Neural cell (in vitro differentiated cells): ENCODE measurements at regions not wholly inside any gene's neighbourhood (a gene's known extent, or its start where the extent isn't known, plus 50 kb on each side); places are given as distances from the start of the nearest gene placed in this dataset.
"Not testable (repeated sequence)": the region's sequence is repeated elsewhere in the genome, so short reads cannot be mapped to it uniquely, and the experiment has no call there.

ENCODE experiments used
- EP300 ChIP-seq: fragments of 450-650 bp; conservative IDR thresholded peaks from 2 replicates; pipeline ENCODE4 v1.6.1; 2014; ENCODE audit warnings: antibody characterized with exemption, mild to moderate bottlenecking, moderate library complexity; ENCODE audit not compliant: poor library complexity, severe bottlenecking
- EZH2 ChIP-seq: fragments of 200-600, 300-800 bp; shearing (Covaris generic), sonication (generic); IDR thresholded peaks from 2 replicates; pipeline ENCODE4 v1.6.1; 2014; ENCODE audit warnings: antibody characterized with exemption, low read length, borderline replicate concordance, mild to moderate bottlenecking; ENCODE audit not compliant: insufficient read depth, poor library complexity, severe bottlenecking
- MXI1 ChIP-seq: fragments of 450-650 bp; conservative IDR thresholded peaks from 2 replicates; pipeline ENCODE4 v1.6.1; 2014; ENCODE audit warnings: antibody characterized with exemption, mild to moderate bottlenecking; ENCODE audit not compliant: poor library complexity, severe bottlenecking
- POLR2AphosphoS5 ChIP-seq: IDR thresholded peaks from 2 replicates; pipeline ENCODE4 v1.6.1; 2012
- RAD21 ChIP-seq: fragments of 450-650 bp; conservative IDR thresholded peaks from 2 replicates; pipeline ENCODE4 v1.6.1; 2014; ENCODE audit warnings: antibody characterized with exemption, mild to moderate bottlenecking, moderate library complexity
- SMC3 ChIP-seq: fragments of 450-650 bp; conservative IDR thresholded peaks from 2 replicates; pipeline ENCODE4 v1.6.1; 2014; ENCODE audit warnings: antibody characterized with exemption, mild to moderate bottlenecking, moderate library complexity; ENCODE audit not compliant: poor library complexity
- TAF1 ChIP-seq: IDR thresholded peaks from 2 replicates; pipeline ENCODE4 v1.6.1; 2012; ENCODE audit warnings: low read depth
- TF ChIP-seq, protein P1 (sequence below): fragments of 450-650 bp; IDR thresholded peaks from 2 replicates; pipeline ENCODE4 v1.5.1; 2014; ENCODE audit warnings: antibody characterized with exemption, mild to moderate bottlenecking, moderate library complexity; ENCODE audit not compliant: poor library complexity, severe bottlenecking
- TF ChIP-seq, protein P2 (sequence below): IDR thresholded peaks from 2 replicates; pipeline ENCODE4 v1.6.1; 2012; ENCODE audit warnings: borderline replicate concordance

DNA sequence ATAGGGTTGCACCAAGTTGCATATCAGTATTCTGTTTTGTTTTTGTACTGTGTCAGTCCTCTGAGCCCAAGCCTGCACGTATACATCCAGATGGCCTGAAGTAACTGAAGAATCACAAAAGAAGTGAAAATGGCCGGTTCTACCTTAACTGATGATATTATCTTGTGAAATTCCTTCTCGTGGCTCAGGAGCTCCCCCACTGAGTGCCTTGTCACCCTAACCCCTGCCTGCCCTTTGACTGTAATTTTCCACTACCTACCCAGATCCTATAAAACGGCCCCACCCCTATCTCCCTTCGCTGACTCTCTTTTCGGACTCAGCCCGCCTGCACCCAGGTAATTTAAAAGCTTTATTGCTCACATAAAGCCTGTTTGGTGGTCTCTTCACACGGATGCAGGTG, 924.1 kb upstream of the CELF4 start:
- TF ChIP-seq, protein P1, sequence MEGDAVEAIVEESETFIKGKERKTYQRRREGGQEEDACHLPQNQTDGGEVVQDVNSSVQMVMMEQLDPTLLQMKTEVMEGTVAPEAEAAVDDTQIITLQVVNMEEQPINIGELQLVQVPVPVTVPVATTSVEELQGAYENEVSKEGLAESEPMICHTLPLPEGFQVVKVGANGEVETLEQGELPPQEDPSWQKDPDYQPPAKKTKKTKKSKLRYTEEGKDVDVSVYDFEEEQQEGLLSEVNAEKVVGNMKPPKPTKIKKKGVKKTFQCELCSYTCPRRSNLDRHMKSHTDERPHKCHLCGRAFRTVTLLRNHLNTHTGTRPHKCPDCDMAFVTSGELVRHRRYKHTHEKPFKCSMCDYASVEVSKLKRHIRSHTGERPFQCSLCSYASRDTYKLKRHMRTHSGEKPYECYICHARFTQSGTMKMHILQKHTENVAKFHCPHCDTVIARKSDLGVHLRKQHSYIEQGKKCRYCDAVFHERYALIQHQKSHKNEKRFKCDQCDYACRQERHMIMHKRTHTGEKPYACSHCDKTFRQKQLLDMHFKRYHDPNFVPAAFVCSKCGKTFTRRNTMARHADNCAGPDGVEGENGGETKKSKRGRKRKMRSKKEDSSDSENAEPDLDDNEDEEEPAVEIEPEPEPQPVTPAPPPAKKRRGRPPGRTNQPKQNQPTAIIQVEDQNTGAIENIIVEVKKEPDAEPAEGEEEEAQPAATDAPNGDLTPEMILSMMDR: not testable (repeated sequence)
- not testable (repeated sequence) for TF ChIP-seq EZH2, POLR2AphosphoS5, TAF1, MXI1, RAD21, SMC3, EP300
- TF ChIP-seq, protein P2, sequence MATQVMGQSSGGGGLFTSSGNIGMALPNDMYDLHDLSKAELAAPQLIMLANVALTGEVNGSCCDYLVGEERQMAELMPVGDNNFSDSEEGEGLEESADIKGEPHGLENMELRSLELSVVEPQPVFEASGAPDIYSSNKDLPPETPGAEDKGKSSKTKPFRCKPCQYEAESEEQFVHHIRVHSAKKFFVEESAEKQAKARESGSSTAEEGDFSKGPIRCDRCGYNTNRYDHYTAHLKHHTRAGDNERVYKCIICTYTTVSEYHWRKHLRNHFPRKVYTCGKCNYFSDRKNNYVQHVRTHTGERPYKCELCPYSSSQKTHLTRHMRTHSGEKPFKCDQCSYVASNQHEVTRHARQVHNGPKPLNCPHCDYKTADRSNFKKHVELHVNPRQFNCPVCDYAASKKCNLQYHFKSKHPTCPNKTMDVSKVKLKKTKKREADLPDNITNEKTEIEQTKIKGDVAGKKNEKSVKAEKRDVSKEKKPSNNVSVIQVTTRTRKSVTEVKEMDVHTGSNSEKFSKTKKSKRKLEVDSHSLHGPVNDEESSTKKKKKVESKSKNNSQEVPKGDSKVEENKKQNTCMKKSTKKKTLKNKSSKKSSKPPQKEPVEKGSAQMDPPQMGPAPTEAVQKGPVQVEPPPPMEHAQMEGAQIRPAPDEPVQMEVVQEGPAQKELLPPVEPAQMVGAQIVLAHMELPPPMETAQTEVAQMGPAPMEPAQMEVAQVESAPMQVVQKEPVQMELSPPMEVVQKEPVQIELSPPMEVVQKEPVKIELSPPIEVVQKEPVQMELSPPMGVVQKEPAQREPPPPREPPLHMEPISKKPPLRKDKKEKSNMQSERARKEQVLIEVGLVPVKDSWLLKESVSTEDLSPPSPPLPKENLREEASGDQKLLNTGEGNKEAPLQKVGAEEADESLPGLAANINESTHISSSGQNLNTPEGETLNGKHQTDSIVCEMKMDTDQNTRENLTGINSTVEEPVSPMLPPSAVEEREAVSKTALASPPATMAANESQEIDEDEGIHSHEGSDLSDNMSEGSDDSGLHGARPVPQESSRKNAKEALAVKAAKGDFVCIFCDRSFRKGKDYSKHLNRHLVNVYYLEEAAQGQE: not testable (repeated sequence)
